B cell (primary cell): ENCODE measurements at regions not wholly inside any gene's neighbourhood (a gene's known extent, or its start where the extent isn't known, plus 50 kb on each side); places are given as distances from the start of the nearest gene placed in this dataset.

Experiments used
- ATAC-seq: fragments of 200-7000 bp; cut with Tn5 transposase; one replicate; pipeline ENCODE4 v1.10.0; 2021; ENCODE audit warnings: low read depth, mild to moderate bottlenecking, moderate number of reproducible peaks, moderate library complexity
- CTCF ChIA-PET: fragments of 350-600 bp; sonication (Branson Sonifier 250); formaldehyde crosslinking; loops from one replicate; lab custom pipeline; 2021; ENCODE audit warnings: antibody characterized with exemption, inconsistent platforms; lab: Charles Lee
- POLR2A ChIA-PET: fragments of 350-600 bp; sonication (Branson Sonifier 250); formaldehyde crosslinking; loops from one replicate; lab custom pipeline; 2021; ENCODE audit warnings: antibody characterized with exemption; lab: Charles Lee
- DNase-seq: peaks from one replicate; pipeline ENCODE4 v3.0.0; 2013
- H2AFZ ChIP-seq: 2 replicates; pipeline ENCODE4 v1.6.1; 2012; ENCODE audit warnings: mild to moderate bottlenecking, low read depth, low read length; ENCODE audit not compliant: insufficient read depth, poor library complexity, severe bottlenecking
- H3K27ac ChIP-seq, 2 donors: 1 replicate in 1 of 2; 2 replicates in 1 of 2; pipeline ENCODE4 v1.5.1; 2012 to 2013; ENCODE audit warnings: low read length in 2 of 2, mild to moderate bottlenecking in 2 of 2, moderate library complexity in 1 of 2
- H3K27me3 ChIP-seq, 4 experiments: fragments of 200-600 bp in 1 of 4; sonication (generic) in 1 of 4; replicated peaks in 1 of 4; 1 replicate in 2 of 4; 2 replicates in 2 of 4; pipeline versions ENCODE4 v1.6.1 to v1.7.0; 2013 to 2016; ENCODE audit warnings: low read length in 3 of 4, mild to moderate bottlenecking in 2 of 4, mixed read lengths in 1 of 4, moderate library complexity in 1 of 4; ENCODE audit not compliant: insufficient read depth in 4 of 4, control insufficient read depth in 3 of 4; ENCODE audit errors: control extremely low read depth in 1 of 4
- H3K36me3 ChIP-seq, 2 experiments: replicated peaks in 1 of 2; 1 replicate in 1 of 2; 2 replicates in 1 of 2; pipeline versions ENCODE4 v1.6.1 to v1.7.1; 2013; ENCODE audit warnings: low read length in 1 of 2; ENCODE audit not compliant: insufficient read depth in 2 of 2, control insufficient read depth in 1 of 2; ENCODE audit errors: control extremely low read depth in 1 of 2, extremely low read depth in 1 of 2
- H3K4me1 ChIP-seq, 2 donors: fragments of 200-600 bp in 1 of 2; sonication (generic) in 1 of 2; 1 replicate in 1 of 2; 2 replicates in 1 of 2; pipeline versions ENCODE4 v1.5.1 to v1.6.1; 2013 to 2017; ENCODE audit warnings: low read length in 2 of 2; ENCODE audit not compliant: control insufficient read depth in 2 of 2, insufficient read depth in 2 of 2
- H3K4me2 ChIP-seq: replicated peaks from 2 replicates; pipeline ENCODE3; 2012; ENCODE audit warnings: mild to moderate bottlenecking, low read depth, low read length; ENCODE audit not compliant: poor library complexity, severe bottlenecking
- H3K4me3 ChIP-seq, 5 experiments: fragments of 200-600 bp in 1 of 5; sonication (generic) in 1 of 5; 1 replicate in 3 of 5; 2 replicates in 2 of 5; pipeline versions ENCODE4 v1.5.1 to v1.7.0; 2011 to 2016; ENCODE audit warnings: low read length in 4 of 5, mild to moderate bottlenecking in 4 of 5, low read depth in 2 of 5, control low read depth in 1 of 5, moderate library complexity in 1 of 5; ENCODE audit not compliant: insufficient read depth in 1 of 5; ENCODE audit errors: control extremely low read depth in 1 of 5, extremely low read depth in 1 of 5
- H3K79me2 ChIP-seq: fragments of 200-600 bp; sonication (generic); one replicate; pipeline ENCODE4 v1.6.0; 2016; ENCODE audit warnings: low read length; ENCODE audit not compliant: control insufficient read depth, insufficient read depth
- H3K9ac ChIP-seq: fragments of 200-600 bp; sonication (generic); 2 replicates; pipeline ENCODE4 v1.6.1; 2017; ENCODE audit warnings: mild to moderate bottlenecking, low read length, moderate library complexity
- H3K9me3 ChIP-seq, 3 donors: one replicate each; pipeline versions ENCODE4 v1.6.1 to v1.7.1; 2013; ENCODE audit warnings: low read length in 2 of 3; ENCODE audit not compliant: control insufficient read depth in 2 of 3, insufficient read depth in 1 of 3; ENCODE audit errors: control extremely low read depth in 1 of 3
- H4K20me1 ChIP-seq: 2 replicates; pipeline ENCODE4 v1.6.0; 2012; ENCODE audit warnings: mild to moderate bottlenecking, low read length; ENCODE audit not compliant: insufficient read depth, control insufficient read depth, poor library complexity, severe bottlenecking
- H3K27ac Mint-ChIP-seq: one replicate; pipeline ENCODE4 v1.8.0; 2021; ENCODE audit warnings: mixed read lengths
- H3K27me3 Mint-ChIP-seq: one replicate; pipeline ENCODE4 v1.8.0; 2021; ENCODE audit warnings: mixed read lengths
- H3K4me1 Mint-ChIP-seq: one replicate; pipeline ENCODE4 v1.8.0; 2021; ENCODE audit warnings: mixed read lengths
- H3K4me3 Mint-ChIP-seq: one replicate; pipeline ENCODE4 v1.8.0; 2021; ENCODE audit warnings: mixed read lengths
- H3K9me3 Mint-ChIP-seq: one replicate; pipeline ENCODE4 v1.8.0; 2022; ENCODE audit warnings: mixed read lengths; ENCODE audit not compliant: insufficient read depth
- EZH2 ChIP-seq: IDR thresholded peaks from 2 replicates; pipeline ENCODE4 v1.6.1; 2012; ENCODE audit warnings: borderline replicate concordance, low read depth, mild to moderate bottlenecking, moderate library complexity, low read length; ENCODE audit not compliant: insufficient read depth, poor library complexity, severe bottlenecking
- WGBS: methylation state at CpG from one replicate; pipeline ENCODE4 v1.1.5; 2013; ENCODE audit warnings: missing lambda C conversion rate; ENCODE audit not compliant: insufficient coverage; 5-methylcytosine and 5-hydroxymethylcytosine counted together
- intact Hi-C: fragments of 100-400 bp; cut with micrococcal nuclease; formaldehyde crosslinking; loops from one replicate; pipeline ENCODE4 v1.10.0; 2022
- TF ChIP-seq, protein P1 (sequence below): fragments of 200-600 bp; IDR thresholded peaks from one replicate; pipeline ENCODE4 v1.8.0; 2022; ENCODE audit warnings: antibody characterized with exemption, mild to moderate bottlenecking

DNA sequence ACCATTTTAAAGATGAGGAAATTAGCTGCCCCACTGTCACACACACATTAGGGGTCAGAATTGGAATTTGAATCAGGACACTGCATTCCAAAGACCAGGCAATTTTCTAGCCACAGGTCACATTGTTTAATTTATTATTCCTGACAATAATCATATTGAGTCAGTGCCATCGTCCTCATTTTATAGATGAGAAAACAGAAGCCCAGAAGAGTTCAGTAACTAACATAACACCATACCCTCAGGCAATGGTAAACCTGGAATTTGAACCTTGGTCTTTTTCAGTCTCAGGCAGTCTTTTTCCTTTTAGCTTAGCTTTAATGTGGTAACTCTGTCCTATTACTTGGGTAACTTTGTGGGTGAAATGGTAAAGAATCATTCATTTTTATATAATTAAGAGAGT, 330.3 kb upstream of the SYT1 start:
- no peak overlapping the region for H3K4me2 ChIP-seq
- H3K4me1 ChIP-seq, result no peaks in the 10 kb centered on the region
- no peak for DNase-seq
- H2AFZ ChIP-seq, result no peak overlapping the region
- no peaks in the 10 kb centered on the region for H3K27me3 ChIP-seq
- ChIA-PET POLR2A (no interaction called here), CTCF (no interaction called here)
- no peaks in the 10 kb centered on the region for H3K79me2 ChIP-seq
- no peaks in the 10 kb centered on the region for H3K4me1 Mint-ChIP-seq
- TF ChIP-seq, protein P1, sequence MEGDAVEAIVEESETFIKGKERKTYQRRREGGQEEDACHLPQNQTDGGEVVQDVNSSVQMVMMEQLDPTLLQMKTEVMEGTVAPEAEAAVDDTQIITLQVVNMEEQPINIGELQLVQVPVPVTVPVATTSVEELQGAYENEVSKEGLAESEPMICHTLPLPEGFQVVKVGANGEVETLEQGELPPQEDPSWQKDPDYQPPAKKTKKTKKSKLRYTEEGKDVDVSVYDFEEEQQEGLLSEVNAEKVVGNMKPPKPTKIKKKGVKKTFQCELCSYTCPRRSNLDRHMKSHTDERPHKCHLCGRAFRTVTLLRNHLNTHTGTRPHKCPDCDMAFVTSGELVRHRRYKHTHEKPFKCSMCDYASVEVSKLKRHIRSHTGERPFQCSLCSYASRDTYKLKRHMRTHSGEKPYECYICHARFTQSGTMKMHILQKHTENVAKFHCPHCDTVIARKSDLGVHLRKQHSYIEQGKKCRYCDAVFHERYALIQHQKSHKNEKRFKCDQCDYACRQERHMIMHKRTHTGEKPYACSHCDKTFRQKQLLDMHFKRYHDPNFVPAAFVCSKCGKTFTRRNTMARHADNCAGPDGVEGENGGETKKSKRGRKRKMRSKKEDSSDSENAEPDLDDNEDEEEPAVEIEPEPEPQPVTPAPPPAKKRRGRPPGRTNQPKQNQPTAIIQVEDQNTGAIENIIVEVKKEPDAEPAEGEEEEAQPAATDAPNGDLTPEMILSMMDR, result no peak
- TF ChIP-seq EZH2, result no peak
- ATAC-seq, result no peak
- H4K20me1 ChIP-seq, result no peaks in the 10 kb centered on the region
- no peak overlapping the region for H3K4me3 ChIP-seq
- no peak overlapping the region for H3K27ac ChIP-seq
- no peaks in the 10 kb centered on the region for H3K9me3 Mint-ChIP-seq
- no peak overlapping the region for H3K4me3 Mint-ChIP-seq
- no peaks in the 10 kb centered on the region for H3K36me3 ChIP-seq
- no peaks in the 10 kb centered on the region for H3K9me3 ChIP-seq
- intact Hi-C loops, result no loop called here
- 60% methylated on average over 1 of the region's 1 CpG for WGBS
- H3K27me3 Mint-ChIP-seq, result no peaks in the 10 kb centered on the region
- H3K27ac Mint-ChIP-seq, result no peak overlapping the region
- no peak overlapping the region for H3K9ac ChIP-seq

DNA sequence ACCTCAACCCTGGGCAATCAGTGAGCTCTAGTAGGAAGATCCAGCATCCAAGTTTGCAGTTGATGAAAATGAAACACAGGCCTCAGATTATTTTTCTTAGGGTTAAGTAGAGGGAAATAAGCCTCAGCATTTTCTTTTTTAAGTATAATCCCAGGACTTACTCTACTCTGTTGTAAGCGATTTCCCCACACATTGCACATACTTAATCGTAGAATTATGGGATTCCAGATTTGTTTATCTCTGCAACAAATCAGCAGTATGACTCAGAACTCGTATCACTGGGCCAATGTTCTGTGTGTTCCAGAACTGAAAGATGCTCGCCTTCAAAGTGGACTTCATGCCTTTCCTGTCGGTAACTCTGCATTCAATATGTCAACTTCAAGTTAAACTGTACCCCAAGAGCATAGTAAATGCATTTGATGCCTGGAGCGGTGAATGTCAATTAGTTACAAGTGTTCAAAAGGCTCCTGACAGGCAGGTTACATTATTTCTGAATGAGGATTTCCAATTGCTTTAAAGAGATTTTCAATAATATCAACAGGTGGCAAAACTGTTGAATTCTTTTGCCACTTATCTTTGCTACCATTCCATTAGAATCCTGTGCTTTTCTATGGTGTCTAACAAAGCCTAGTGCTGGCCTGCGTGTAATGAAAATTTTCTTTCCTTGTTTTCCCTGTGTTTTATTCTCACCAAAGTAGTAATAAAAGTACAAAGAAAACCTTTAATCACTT, 323.8 kb upstream of the SYT1 start:
- no peaks in the 10 kb centered on the region for H4K20me1 ChIP-seq
- H3K9ac ChIP-seq, result no peak overlapping the region
- ATAC-seq (no peak), DNase-seq (no peak)
- no peak overlapping the region for H3K4me2 ChIP-seq
- H3K27me3 Mint-ChIP-seq, result no peaks in the 10 kb centered on the region
- no peak overlapping the region for H3K4me3 Mint-ChIP-seq
- TF ChIP-seq, protein P1, result no peak
- no peak for TF ChIP-seq EZH2
- ChIA-PET POLR2A (no interaction called here), CTCF (no interaction called here)
- H3K9me3 Mint-ChIP-seq, result no peaks in the 10 kb centered on the region
- no peaks in the 10 kb centered on the region for H3K4me1 ChIP-seq
- H3K27me3 ChIP-seq, result no peaks in the 10 kb centered on the region
- no peak overlapping the region for H3K4me3 ChIP-seq
- no peaks in the 10 kb centered on the region for H3K4me1 Mint-ChIP-seq
- no peak overlapping the region for H2AFZ ChIP-seq
- no peak overlapping the region for H3K27ac Mint-ChIP-seq
- 92% methylated on average over 3 of the region's 7 CpGs for WGBS
- intact Hi-C loops, result no loop called here
- no peaks in the 10 kb centered on the region for H3K36me3 ChIP-seq
- no peak overlapping the region for H3K27ac ChIP-seq
- no peaks in the 10 kb centered on the region for H3K9me3 ChIP-seq
- H3K79me2 ChIP-seq, result no peaks in the 10 kb centered on the region
